KMS-11 (cell line): ENCODE measurements at regions not wholly inside any gene's neighbourhood (a gene's known extent, or its start where the extent isn't known, plus 50 kb on each side); places are given as distances from the start of the nearest gene placed in this dataset.

Experiments used
- H2AFZ ChIP-seq: fragments of 200-600 bp; sonication (generic); 2 replicates; pipeline ENCODE4 v1.6.1; 2016; ENCODE audit warnings: antibody characterized with exemption, mixed run types, low read depth
- H3K27ac ChIP-seq: fragments of 200-600 bp; sonication (generic); 2 replicates; pipeline ENCODE4 v1.6.1; 2016; ENCODE audit warnings: mild to moderate bottlenecking, mixed run types
- H3K27me3 ChIP-seq: fragments of 200-600 bp; sonication (generic); 2 replicates; pipeline ENCODE4 v1.6.1; 2017; ENCODE audit warnings: mild to moderate bottlenecking, low read depth, mixed run types, moderate library complexity; ENCODE audit not compliant: insufficient read depth
- H3K36me3 ChIP-seq: fragments of 200-600 bp; sonication (generic); 2 replicates; pipeline ENCODE4 v1.6.1; 2017; ENCODE audit warnings: mild to moderate bottlenecking, mixed run types; ENCODE audit not compliant: insufficient read depth
- H3K4me1 ChIP-seq: fragments of 200-600 bp; sonication (generic); 2 replicates; pipeline ENCODE4 v1.6.1; 2016; ENCODE audit warnings: mild to moderate bottlenecking, low read depth, mixed run types; ENCODE audit not compliant: poor library complexity, severe bottlenecking
- H3K4me2 ChIP-seq: fragments of 200-600 bp; sonication (generic); 2 replicates; pipeline ENCODE4 v1.7.0; 2016; ENCODE audit warnings: mild to moderate bottlenecking, mixed run types
- H3K4me3 ChIP-seq: fragments of 200-600 bp; sonication (generic); IDR thresholded peaks from 2 replicates; pipeline ENCODE4 v1.6.1; 2017; ENCODE audit warnings: low read depth, low read length, mixed read lengths; ENCODE audit not compliant: insufficient read depth
- H3K79me2 ChIP-seq: fragments of 200-600 bp; sonication (generic); 2 replicates; pipeline ENCODE4 v1.6.1; 2016; ENCODE audit warnings: low read depth, mixed run types; ENCODE audit not compliant: insufficient read depth
- H3K9ac ChIP-seq: fragments of 200-600 bp; sonication (generic); 2 replicates; pipeline ENCODE4 v1.6.1; 2016; ENCODE audit warnings: mild to moderate bottlenecking, mixed run types
- H4K20me1 ChIP-seq: fragments of 200-600 bp; sonication (generic); 2 replicates; pipeline ENCODE4 v1.6.1; 2016; ENCODE audit warnings: mild to moderate bottlenecking, mixed run types; ENCODE audit not compliant: insufficient read depth
- TF ChIP-seq, protein P1 (sequence below): fragments of 200-600 bp; sonication (generic); conservative IDR thresholded peaks from 2 replicates; pipeline ENCODE4 v1.6.1; 2017; ENCODE audit warnings: low read depth, mild to moderate bottlenecking, antibody characterized with exemption, low read length, moderate library complexity, mixed read lengths

GRCh38 chr18:23401400-23402347, 51.4 kb upstream of the RIOK3 start:
- Histone ChIP-seq H3K9ac (no peak overlapping the region), H4K20me1 (no peaks in the 10 kb centered on the region), H3K27me3 (no peaks in the 10 kb centered on the region), H3K4me1 (no peaks in the 10 kb centered on the region), H3K36me3 (no peaks in the 10 kb centered on the region), H3K27ac (no peak overlapping the region), H2AFZ (no peak overlapping the region), H3K4me2 (no peak overlapping the region), H3K4me3 (no peak overlapping the region), H3K79me2 (no peaks in the 10 kb centered on the region)
- TF ChIP-seq, protein P1, sequence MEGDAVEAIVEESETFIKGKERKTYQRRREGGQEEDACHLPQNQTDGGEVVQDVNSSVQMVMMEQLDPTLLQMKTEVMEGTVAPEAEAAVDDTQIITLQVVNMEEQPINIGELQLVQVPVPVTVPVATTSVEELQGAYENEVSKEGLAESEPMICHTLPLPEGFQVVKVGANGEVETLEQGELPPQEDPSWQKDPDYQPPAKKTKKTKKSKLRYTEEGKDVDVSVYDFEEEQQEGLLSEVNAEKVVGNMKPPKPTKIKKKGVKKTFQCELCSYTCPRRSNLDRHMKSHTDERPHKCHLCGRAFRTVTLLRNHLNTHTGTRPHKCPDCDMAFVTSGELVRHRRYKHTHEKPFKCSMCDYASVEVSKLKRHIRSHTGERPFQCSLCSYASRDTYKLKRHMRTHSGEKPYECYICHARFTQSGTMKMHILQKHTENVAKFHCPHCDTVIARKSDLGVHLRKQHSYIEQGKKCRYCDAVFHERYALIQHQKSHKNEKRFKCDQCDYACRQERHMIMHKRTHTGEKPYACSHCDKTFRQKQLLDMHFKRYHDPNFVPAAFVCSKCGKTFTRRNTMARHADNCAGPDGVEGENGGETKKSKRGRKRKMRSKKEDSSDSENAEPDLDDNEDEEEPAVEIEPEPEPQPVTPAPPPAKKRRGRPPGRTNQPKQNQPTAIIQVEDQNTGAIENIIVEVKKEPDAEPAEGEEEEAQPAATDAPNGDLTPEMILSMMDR = no peak
